SK-N-SH treated with all-trans-retinoic acid at 6 μM for 48 hours (cell line): ENCODE measurements at regions not wholly inside any gene's neighbourhood (a gene's known extent, or its start where the extent isn't known, plus 50 kb on each side); places are given as distances from the start of the nearest gene placed in this dataset.

Source experiments
- ATAC-seq: fragments of 200-7000 bp; cut with Tn5 transposase; 3 replicates; pipeline ENCODE4 v1.9.1; 2020; ENCODE audit warnings: mild to moderate bottlenecking, moderate library complexity
- ARNTL ChIP-seq: fragments of 450-650 bp; formaldehyde crosslinking; IDR thresholded peaks from 2 replicates; pipeline ENCODE4 v1.5.0; 2020; ENCODE audit warnings: low read depth, mild to moderate bottlenecking, moderate library complexity, borderline replicate concordance
- BACH2 ChIP-seq: fragments of 250-450 bp; sonication (Bioruptor Pico); IDR thresholded peaks from 2 replicates; pipeline ENCODE4 v1.9.0; 2021; ENCODE audit warnings: mild to moderate bottlenecking, borderline replicate concordance
- CREB5 ChIP-seq: fragments of 250-450 bp; sonication (Bioruptor Pico); IDR thresholded peaks from 2 replicates; pipeline ENCODE4 v1.5.1; 2020; ENCODE audit warnings: low read depth, mild to moderate bottlenecking, moderate library complexity
- CSDC2 ChIP-seq: fragments of 250-450 bp; sonication (Bioruptor Pico); IDR thresholded peaks from 2 replicates; pipeline ENCODE4 v1.5.0; 2020; ENCODE audit warnings: mild to moderate bottlenecking, moderate library complexity
- CSRNP3 ChIP-seq: fragments of 250-450 bp; sonication (Bioruptor Pico); IDR thresholded peaks from 2 replicates; pipeline ENCODE4 v1.5.1; 2021; ENCODE audit warnings: mild to moderate bottlenecking, moderate library complexity
- ESRRG ChIP-seq: fragments of 250-450 bp; sonication (Bioruptor Pico); IDR thresholded peaks from 2 replicates; pipeline ENCODE4 v1.6.1; 2021; ENCODE audit warnings: mild to moderate bottlenecking
- ISL1 ChIP-seq: fragments of 250-450 bp; sonication (Bioruptor Pico); IDR thresholded peaks from 2 replicates; pipeline ENCODE4 v2.1.2; 2022; ENCODE audit warnings: mild to moderate bottlenecking, moderate library complexity
- OSR1 ChIP-seq: fragments of 250-450 bp; sonication (Bioruptor Pico); IDR thresholded peaks from 2 replicates; pipeline ENCODE4 v1.8.0; 2022; ENCODE audit warnings: moderate library complexity, mild to moderate bottlenecking, inconsistent platforms
- PATZ1 ChIP-seq: fragments of 250-450 bp; sonication (Bioruptor Pico); IDR thresholded peaks from 2 replicates; pipeline ENCODE4 v1.8.0; 2020; ENCODE audit warnings: mild to moderate bottlenecking, moderate library complexity, borderline replicate concordance
- POU6F1 ChIP-seq: fragments of 250-450 bp; sonication (Bioruptor Pico); IDR thresholded peaks from 2 replicates; pipeline ENCODE4 v1.8.0; 2021; ENCODE audit warnings: low read depth, mild to moderate bottlenecking, moderate library complexity, borderline replicate concordance
- PPARA ChIP-seq: fragments of 250-450 bp; sonication (Bioruptor Pico); IDR thresholded peaks from 2 replicates; pipeline ENCODE4 v1.5.0; 2020; ENCODE audit warnings: mild to moderate bottlenecking, borderline replicate concordance
- RARB ChIP-seq: fragments of 250-450 bp; sonication (Bioruptor Pico); IDR thresholded peaks from 2 replicates; pipeline ENCODE4 v1.8.0; 2021; ENCODE audit warnings: mild to moderate bottlenecking, moderate library complexity
- SNAI2 ChIP-seq: fragments of 250-450 bp; sonication (Bioruptor Pico); IDR thresholded peaks from 2 replicates; pipeline ENCODE4 v1.5.0; 2020; ENCODE audit warnings: mild to moderate bottlenecking, moderate library complexity
- TCF4 ChIP-seq: fragments of 250-450 bp; sonication (Bioruptor Pico); IDR thresholded peaks from 2 replicates; pipeline ENCODE4 v1.8.0; 2021; ENCODE audit warnings: mild to moderate bottlenecking, moderate library complexity, borderline replicate concordance
- TOX ChIP-seq: fragments of 250-450 bp; sonication (Bioruptor Pico); IDR thresholded peaks from 2 replicates; pipeline ENCODE4 v1.8.0; 2021; ENCODE audit warnings: mild to moderate bottlenecking, moderate library complexity, borderline replicate concordance
- TSHZ2 ChIP-seq: fragments of 250-450 bp; sonication (Bioruptor Pico); IDR thresholded peaks from 2 replicates; pipeline ENCODE4 v1.5.0; 2020; ENCODE audit warnings: mild to moderate bottlenecking, moderate library complexity
- ZFP3 ChIP-seq: fragments of 250-450 bp; sonication (Bioruptor Pico); IDR thresholded peaks from 2 replicates; pipeline ENCODE4 v1.5.0; 2020; ENCODE audit warnings: mild to moderate bottlenecking, moderate library complexity
- ZFP30 ChIP-seq: fragments of 450-650 bp; formaldehyde crosslinking; IDR thresholded peaks from 2 replicates; pipeline ENCODE4 v1.5.0; 2022; ENCODE audit warnings: mild to moderate bottlenecking, moderate library complexity
- ZNF565 ChIP-seq: fragments of 450-650 bp; formaldehyde crosslinking; conservative IDR thresholded peaks from 2 replicates; pipeline ENCODE4 v1.5.0; 2020; ENCODE audit warnings: low read depth, mild to moderate bottlenecking, moderate library complexity
- ZNF70 ChIP-seq: fragments of 450-650 bp; formaldehyde crosslinking; IDR thresholded peaks from 2 replicates; pipeline ENCODE4 v1.5.0; 2020; ENCODE audit warnings: mild to moderate bottlenecking, moderate library complexity
- ZNF8 ChIP-seq: fragments of 450-650 bp; formaldehyde crosslinking; IDR thresholded peaks from 2 replicates; pipeline ENCODE4 v1.5.0; 2020; ENCODE audit warnings: mild to moderate bottlenecking, moderate library complexity

- TF ChIP-seq CSDC2 = no peak
- TF ChIP-seq OSR1 = no peak
- TF ChIP-seq ZFP30 (CRISPR knock-in tag) = no peak
- TF ChIP-seq ARNTL (CRISPR knock-in tag) = no peak
- TF ChIP-seq ZNF70 = no peak
- TF ChIP-seq ZNF8 (CRISPR knock-in tag) = no peak
- no peak for TF ChIP-seq CREB5 (CRISPR knock-in tag)
- TF ChIP-seq ISL1 (CRISPR knock-in tag) = no peak
- TF ChIP-seq RARB = no peak
- no peak for TF ChIP-seq ESRRG (CRISPR knock-in tag)
- TF ChIP-seq BACH2 = no peak
- TF ChIP-seq CSRNP3 (CRISPR knock-in tag) = no peak
- TF ChIP-seq ZFP3 = no peak
- TF ChIP-seq PPARA = no peak
- TF ChIP-seq POU6F1 = no peak
- TF ChIP-seq ZNF565 (CRISPR knock-in tag) = no peak
- TF ChIP-seq PATZ1 = no peak
- ATAC-seq = no peak
These were observed 75.4 kb downstream of the CDC7 start for GRCh38 chr1:91575909-91576519.

- no peak for ATAC-seq
- TF ChIP-seq ZNF8 (CRISPR knock-in tag) (no peak), ESRRG (CRISPR knock-in tag) (no peak), TOX (no peak), CSDC2 (no peak), SNAI2 (CRISPR knock-in tag) (no peak), CREB5 (CRISPR knock-in tag) (no peak), TCF4 (no peak), RARB (no peak), TSHZ2 (CRISPR knock-in tag) (no peak), ISL1 (CRISPR knock-in tag) (no peak), POU6F1 (no peak), ZNF565 (CRISPR knock-in tag) (no peak)
These were observed 77.9 kb downstream of the CDC7 start for GRCh38 chr1:91578320-91579109.
